ENCODE measurements at regions not wholly inside any gene's neighbourhood (a gene's known extent, or its start where the extent isn't known, plus 50 kb on each side); places are given as distances from the start of the nearest gene placed in this dataset.

GRCh38 chr5:86129009-86129408 lies 488.7 kb upstream of the COX7C start:
- Histone ChIP-seq H3K23ac (ENCODE audit: insufficient read length) (no peak overlapping the region), H3K4me1 (replicated peaks in 1 of 4; ENCODE audit: control insufficient read depth in 3 of 4, insufficient read depth in 4 of 4, low read length in 3 of 4) (no peaks in the 10 kb centered on the region), H3K27ac (ENCODE audit: low read depth, low read length) (no peak overlapping the region; the same call in 1 of the 2 replicates), H2BK12ac (ENCODE audit: low read depth, low read length) (no peak overlapping the region), H3K23me2 (ENCODE audit: low read depth, low read length) (no peaks in the 10 kb centered on the region), H4K20me1 (replicated peaks in 1 of 2; ENCODE audit: control insufficient read depth in 1 of 2, insufficient read depth in 2 of 2, low read length in 2 of 2) (no peaks in the 10 kb centered on the region), H3K36me3 (ENCODE audit: control insufficient read depth in 2 of 4, insufficient read depth in 4 of 4, low read length in 3 of 4) (no peaks in the 10 kb centered on the region), H4K91ac (replicated peaks; ENCODE audit: insufficient read length, low read length) (no peak overlapping the region), H2BK120ac (replicated peaks; ENCODE audit: low read depth, low read length) (no peak overlapping the region), H3K27me3 (replicated peaks in 1 of 4; ENCODE audit: control insufficient read depth in 3 of 4, extremely low read depth in 1 of 4, insufficient read depth in 3 of 4, low read length in 3 of 4) (no peaks in the 10 kb centered on the region), H3K9me3 (ENCODE audit: insufficient read depth in 2 of 2, low read depth in 1 of 2, low read length in 1 of 2) (no peaks in the 10 kb centered on the region), H2AK5ac (ENCODE audit: low read depth, low read length) (no peak overlapping the region), H2BK20ac (ENCODE audit: low read length) (no peak overlapping the region), H2BK15ac (ENCODE audit: low read length) (no peak overlapping the region), H2BK5ac (ENCODE audit: low read depth, low read length) (no peak overlapping the region), H3K4me3 (ENCODE audit: extremely low read depth in 1 of 4, insufficient read depth in 2 of 4, low read depth in 3 of 4, low read length in 4 of 4) (no peak overlapping the region), H4K5ac (ENCODE audit: insufficient read length, low read depth, low read length) (no peak overlapping the region), H3K79me2 (ENCODE audit: control insufficient read depth in 1 of 2, insufficient read depth in 2 of 2, low read length in 2 of 2) (no peaks in the 10 kb centered on the region), H3K4me2 (ENCODE audit: insufficient read depth in 1 of 2, low read depth in 2 of 2, low read length in 2 of 2) (no peak overlapping the region), H3K4ac (replicated peaks; ENCODE audit: insufficient read length, low read depth, low read length) (no peak overlapping the region), H3K18ac (ENCODE audit: extremely low read depth, low read length) (no peak overlapping the region), H3K56ac (replicated peaks; ENCODE audit: insufficient read length, low read depth, low read length) (no peak overlapping the region), H4K8ac (ENCODE audit: extremely low read depth, insufficient read depth, low read length) (no peak overlapping the region), H2AFZ (ENCODE audit: low read length) (no peak overlapping the region), H3K9ac (replicated peaks in 1 of 4; ENCODE audit: extremely low read depth in 1 of 4, low read depth in 3 of 4, low read length in 3 of 4) (no peak overlapping the region), H3K14ac (ENCODE audit: insufficient read length) (no peak overlapping the region), H3K79me1 (ENCODE audit: low read depth, low read length) (no peaks in the 10 kb centered on the region)
- POLR2A ChIA-PET (ENCODE audit: partially characterized antibody) = no interaction called here
- no peak for DNase-seq (ENCODE audit: low read depth in 1 of 2, low spot score in 2 of 2)
- no peak for FAIRE-seq
- CTCF ChIA-PET (ENCODE audit: partially characterized antibody) = no interaction called here
- TF ChIP-seq KDM5A (IDR thresholded peaks at IDR 0.05; ENCODE audit: low read length) = no peak
- no peak for TF ChIP-seq TEAD4 (IDR thresholded peaks at IDR 0.05; ENCODE audit: low read depth, low read length)
- TF ChIP-seq SIN3A (conservative IDR thresholded peaks at IDR 0.05 in 1 of 2, IDR thresholded peaks at IDR 0.05 in 1 of 2; ENCODE audit: low read depth in 1 of 2, low read length in 2 of 2) = no peak

Data from H1 (cell line).